ENCODE measurements at regions not wholly inside any gene's neighbourhood (a gene's known extent, or its start where the extent isn't known, plus 50 kb on each side); places are given as distances from the start of the nearest gene placed in this dataset.

DNA sequence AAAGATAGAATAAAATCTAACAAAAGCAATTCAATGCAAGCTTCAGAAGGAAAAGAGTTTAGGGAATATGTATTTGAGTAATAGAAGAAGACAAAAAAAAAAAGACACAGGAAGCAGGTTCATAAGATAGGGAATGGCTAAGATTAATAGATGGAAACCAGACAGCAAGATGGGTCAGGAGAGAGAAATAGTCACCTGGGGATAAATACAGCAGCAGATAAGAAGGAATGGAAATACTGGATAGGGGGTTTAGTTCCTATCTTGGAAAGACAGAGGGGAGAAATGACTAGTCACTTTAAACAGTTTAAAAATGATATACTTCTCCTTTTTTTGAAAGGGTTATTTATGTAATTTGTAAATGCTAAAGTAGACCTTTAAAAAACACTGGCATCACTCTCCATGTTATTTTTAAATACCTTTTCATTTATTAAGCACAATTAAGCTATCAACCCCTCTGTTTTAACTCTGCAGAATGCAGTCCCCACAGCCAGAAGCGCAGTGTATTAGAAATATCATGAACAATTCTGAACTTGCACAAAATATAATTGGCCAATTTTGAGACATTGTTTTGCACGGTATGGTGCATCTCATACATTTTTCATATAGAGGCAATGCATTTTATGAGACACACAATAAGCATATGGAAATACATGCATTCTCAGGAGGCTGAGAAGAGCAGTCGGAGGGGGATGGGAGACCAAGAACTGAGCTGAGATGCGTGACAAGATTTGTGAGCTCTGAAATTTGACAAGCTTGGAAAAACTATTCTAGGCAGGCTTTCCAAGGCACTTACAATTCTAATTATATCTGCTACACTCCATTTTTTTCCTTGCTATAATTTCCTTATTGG, 303.4 kb upstream of the PRICKLE1 start:
- WGBS (ENCODE audit: low lambda C conversion rate, missing lambda C conversion rate) = 82% methylated on average over 4 of the region's 4 CpGs

DNA sequence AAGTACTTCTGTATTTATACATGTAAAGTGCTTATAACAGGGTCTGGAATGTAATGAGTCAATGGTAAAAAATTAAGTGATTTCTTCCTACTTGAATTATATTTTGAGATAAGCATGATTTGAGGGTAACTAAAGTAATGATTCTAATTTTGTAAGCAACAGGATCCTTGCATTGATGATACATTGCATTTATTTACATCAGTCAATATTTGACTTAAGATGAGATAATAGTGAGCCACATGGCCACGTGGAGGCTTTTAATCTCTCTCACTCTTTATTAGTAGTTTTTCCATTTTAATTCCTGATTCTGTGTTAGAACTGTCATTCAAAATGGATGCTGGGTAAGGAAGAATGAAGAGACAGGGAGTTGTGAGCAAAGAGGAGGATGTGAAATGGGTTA, 298.1 kb upstream of the PRICKLE1 start:
- no peak for TF ChIP-seq EZH2phosphoT487 (IDR thresholded peaks at IDR 0.05; ENCODE audit: low read depth, severe bottlenecking, unreplicated experiment)
- TF ChIP-seq EZH2 (IDR thresholded peaks at IDR 0.05; ENCODE audit: borderline replicate concordance) = no peak
- TF ChIP-seq, protein P1, sequence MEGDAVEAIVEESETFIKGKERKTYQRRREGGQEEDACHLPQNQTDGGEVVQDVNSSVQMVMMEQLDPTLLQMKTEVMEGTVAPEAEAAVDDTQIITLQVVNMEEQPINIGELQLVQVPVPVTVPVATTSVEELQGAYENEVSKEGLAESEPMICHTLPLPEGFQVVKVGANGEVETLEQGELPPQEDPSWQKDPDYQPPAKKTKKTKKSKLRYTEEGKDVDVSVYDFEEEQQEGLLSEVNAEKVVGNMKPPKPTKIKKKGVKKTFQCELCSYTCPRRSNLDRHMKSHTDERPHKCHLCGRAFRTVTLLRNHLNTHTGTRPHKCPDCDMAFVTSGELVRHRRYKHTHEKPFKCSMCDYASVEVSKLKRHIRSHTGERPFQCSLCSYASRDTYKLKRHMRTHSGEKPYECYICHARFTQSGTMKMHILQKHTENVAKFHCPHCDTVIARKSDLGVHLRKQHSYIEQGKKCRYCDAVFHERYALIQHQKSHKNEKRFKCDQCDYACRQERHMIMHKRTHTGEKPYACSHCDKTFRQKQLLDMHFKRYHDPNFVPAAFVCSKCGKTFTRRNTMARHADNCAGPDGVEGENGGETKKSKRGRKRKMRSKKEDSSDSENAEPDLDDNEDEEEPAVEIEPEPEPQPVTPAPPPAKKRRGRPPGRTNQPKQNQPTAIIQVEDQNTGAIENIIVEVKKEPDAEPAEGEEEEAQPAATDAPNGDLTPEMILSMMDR (IDR thresholded peaks at IDR 0.05; ENCODE audit: poor library complexity) = no peak
- Histone ChIP-seq H3K36me3 (replicated peaks; ENCODE audit: insufficient read depth, low read depth) (no peaks in the 10 kb centered on the region), H3K79me2 (no peaks in the 10 kb centered on the region), H3K4me3 (no peak overlapping the region), H4K20me1 (ENCODE audit: insufficient read depth, poor library complexity, severe bottlenecking) (no peaks in the 10 kb centered on the region), H3K4me2 (no peak overlapping the region), H2AFZ (no peak overlapping the region), H3K4me1 (ENCODE audit: insufficient read depth) (no peaks in the 10 kb centered on the region), H3K27me3 (no peaks in the 10 kb centered on the region), H3K9me3 (ENCODE audit: low read depth) (no peaks in the 10 kb centered on the region), H3K27ac (no peak overlapping the region), H3K9me2 (replicated peaks; ENCODE audit: insufficient read depth) (no peaks in the 10 kb centered on the region)
- no peak for DNase-seq (ENCODE audit: low spot score)
- 37% methylated on average over 1 of the region's 1 CpG for WGBS (ENCODE audit: low lambda C conversion rate, missing lambda C conversion rate)

More for the DNA sequence above, 303.4 kb upstream of the PRICKLE1 start:
- no peak overlapping the region for H3K27ac ChIP-seq
- no peak overlapping the region for H2AFZ ChIP-seq
- H3K9me3 ChIP-seq (ENCODE audit: low read depth) = no peaks in the 10 kb centered on the region
- no peak for DNase-seq (ENCODE audit: low spot score)
- no peak for TF ChIP-seq EZH2phosphoT487 (IDR thresholded peaks at IDR 0.05; ENCODE audit: low read depth, severe bottlenecking, unreplicated experiment)
- no peak for TF ChIP-seq EZH2 (IDR thresholded peaks at IDR 0.05; ENCODE audit: borderline replicate concordance)
- TF ChIP-seq, protein P1 (IDR thresholded peaks at IDR 0.05; ENCODE audit: poor library complexity) = no peak
- H3K27me3 ChIP-seq = no peaks in the 10 kb centered on the region
- H3K9me2 ChIP-seq (replicated peaks; ENCODE audit: insufficient read depth) = no peaks in the 10 kb centered on the region
- no peaks in the 10 kb centered on the region for H4K20me1 ChIP-seq (ENCODE audit: insufficient read depth, poor library complexity, severe bottlenecking)
- no peak overlapping the region for H3K4me3 ChIP-seq
- no peak overlapping the region for H3K4me2 ChIP-seq
- H3K36me3 ChIP-seq (replicated peaks; ENCODE audit: insufficient read depth, low read depth) = no peaks in the 10 kb centered on the region
- H3K4me1 ChIP-seq (ENCODE audit: insufficient read depth) = no peaks in the 10 kb centered on the region
- H3K79me2 ChIP-seq = no peaks in the 10 kb centered on the region

GRCh38 chr12:42886160-42886559, 296.6 kb upstream of the PRICKLE1 start:
- no peaks in the 10 kb centered on the region for H3K36me3 ChIP-seq (replicated peaks; ENCODE audit: insufficient read depth, low read depth)

More at GRCh38 chr12:42886160-42886559, 296.6 kb upstream of the PRICKLE1 start:
- Histone ChIP-seq H3K79me2 (no peaks in the 10 kb centered on the region), H2AFZ (no peak overlapping the region), H3K9me3 (ENCODE audit: low read depth) (no peaks in the 10 kb centered on the region), H3K27ac (no peak overlapping the region), H3K4me3 (no peak overlapping the region), H3K9me2 (replicated peaks; ENCODE audit: insufficient read depth) (no peaks in the 10 kb centered on the region), H4K20me1 (ENCODE audit: insufficient read depth, poor library complexity, severe bottlenecking) (no peaks in the 10 kb centered on the region), H3K27me3 (no peaks in the 10 kb centered on the region), H3K4me1 (ENCODE audit: insufficient read depth) (no peaks in the 10 kb centered on the region), H3K4me2 (no peak overlapping the region)
- no peak for DNase-seq (ENCODE audit: low spot score)
- TF ChIP-seq EZH2phosphoT487 (IDR thresholded peaks at IDR 0.05; ENCODE audit: low read depth, severe bottlenecking, unreplicated experiment) (no peak), EZH2 (IDR thresholded peaks at IDR 0.05; ENCODE audit: borderline replicate concordance) (no peak)
- TF ChIP-seq, protein P1 (IDR thresholded peaks at IDR 0.05; ENCODE audit: poor library complexity) = no peak
- 16% methylated on average over 3 of the region's 3 CpGs for WGBS (ENCODE audit: low lambda C conversion rate, missing lambda C conversion rate)
